Non-pigmented ciliary epithelial cell (primary cell): ENCODE measurements at regions not wholly inside any gene's neighbourhood (a gene's known extent, or its start where the extent isn't known, plus 50 kb on each side); places are given as distances from the start of the nearest gene placed in this dataset.

Source experiments
- DNase-seq: peaks from one replicate; pipeline ENCODE4 v3.0.0-alpha.2; 2010; ENCODE audit warnings: low read depth

DNA sequence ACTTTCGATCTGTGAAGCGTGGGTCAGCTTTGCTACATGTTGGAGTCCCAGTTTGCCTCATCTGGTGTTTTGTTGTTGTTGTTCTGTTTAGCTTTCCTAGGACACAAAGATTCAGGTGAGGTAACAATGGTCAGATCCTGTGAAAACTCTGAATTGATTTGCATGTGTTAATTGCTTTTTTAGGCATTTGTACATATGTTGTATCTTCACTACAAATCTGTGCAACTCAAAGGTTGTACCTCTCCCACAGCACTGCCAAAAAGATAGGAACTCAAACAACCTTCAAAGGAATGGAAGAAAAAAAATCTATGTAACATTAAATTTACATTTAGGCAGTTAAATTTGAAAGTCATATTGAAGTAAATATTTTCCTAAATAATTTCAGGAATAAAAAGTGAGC, 518.5 kb upstream of the TENM4 start:
- no peak for DNase-seq

DNA sequence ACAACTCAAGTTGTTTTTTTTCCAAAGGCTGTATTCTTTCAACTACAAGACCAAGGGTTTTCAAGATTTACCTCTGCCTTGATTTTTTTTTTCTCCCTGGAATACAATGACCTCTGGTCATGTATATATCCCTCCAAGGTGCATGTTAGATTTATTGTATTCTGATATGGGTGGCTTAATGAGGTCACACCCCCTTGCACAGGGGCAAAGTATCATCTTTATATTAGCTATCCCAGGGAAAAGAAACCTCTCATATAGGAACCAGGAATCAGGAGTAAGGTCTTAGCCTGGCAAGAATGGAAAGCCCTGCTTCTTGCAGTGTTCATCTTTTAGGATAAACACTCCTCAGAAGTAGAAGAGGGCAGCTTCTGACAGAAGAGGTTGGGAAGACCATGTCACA, 516.9 kb upstream of the TENM4 start:
- no peak for DNase-seq

DNA sequence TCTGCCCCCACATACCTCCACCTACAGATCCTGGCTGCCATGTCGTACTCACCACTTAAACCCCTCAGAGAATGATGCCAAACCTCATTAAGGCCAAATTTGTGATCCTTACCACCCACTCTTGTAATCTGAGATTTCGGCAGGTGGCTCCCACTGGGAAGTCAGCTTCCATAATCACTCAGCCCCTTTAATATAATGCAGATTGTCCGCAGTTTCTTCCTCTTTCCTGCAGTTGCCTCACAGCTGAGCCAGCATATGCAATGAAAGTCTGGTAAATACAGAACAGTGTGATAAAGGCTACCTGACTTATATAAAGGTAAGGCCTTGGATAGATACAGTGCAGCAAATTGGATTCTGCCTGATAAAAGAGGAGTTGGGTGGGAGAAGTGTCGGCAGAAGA, 515.2 kb upstream of the TENM4 start:
- DNase-seq: no peak

DNA sequence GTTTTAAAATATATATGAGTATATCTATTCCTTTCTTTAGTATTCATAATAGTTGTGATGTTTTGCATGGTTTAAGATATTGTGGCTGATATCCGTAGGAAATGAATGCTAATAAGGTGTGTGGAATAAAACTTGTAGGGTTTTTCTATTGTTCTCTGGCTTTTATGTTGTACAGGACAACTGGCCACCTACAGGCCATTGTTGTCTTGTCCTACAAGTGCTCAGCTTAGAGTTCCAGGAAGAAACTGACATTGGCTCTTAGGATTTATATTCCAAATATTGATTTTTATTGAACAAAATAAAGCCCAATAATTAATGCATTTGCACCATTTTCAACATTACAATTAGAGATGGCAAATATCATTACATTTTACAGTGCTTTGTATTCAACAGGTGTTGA, 512.8 kb upstream of the TENM4 start:
- DNase-seq: no peak

DNA sequence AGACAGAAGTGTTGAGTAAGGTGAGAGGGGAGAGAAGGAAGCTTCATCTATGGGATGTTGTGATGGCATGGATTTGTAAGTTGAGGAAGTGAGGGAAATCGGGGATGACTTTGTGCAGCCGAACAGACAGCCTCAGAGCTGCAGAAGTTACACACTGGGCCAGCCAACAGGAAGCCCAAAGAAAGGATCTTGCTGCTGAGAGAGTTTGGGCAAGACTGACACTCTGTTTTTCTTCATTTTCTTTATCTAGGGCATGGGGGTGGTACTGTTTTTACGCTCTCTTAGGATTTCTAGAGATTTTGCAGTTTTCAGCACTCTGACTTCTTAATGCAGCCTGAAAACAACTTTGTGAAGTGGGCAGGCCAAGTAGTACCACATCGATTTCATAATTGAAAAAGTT, 509.9 kb upstream of the TENM4 start:
- DNase-seq: no peak

DNA sequence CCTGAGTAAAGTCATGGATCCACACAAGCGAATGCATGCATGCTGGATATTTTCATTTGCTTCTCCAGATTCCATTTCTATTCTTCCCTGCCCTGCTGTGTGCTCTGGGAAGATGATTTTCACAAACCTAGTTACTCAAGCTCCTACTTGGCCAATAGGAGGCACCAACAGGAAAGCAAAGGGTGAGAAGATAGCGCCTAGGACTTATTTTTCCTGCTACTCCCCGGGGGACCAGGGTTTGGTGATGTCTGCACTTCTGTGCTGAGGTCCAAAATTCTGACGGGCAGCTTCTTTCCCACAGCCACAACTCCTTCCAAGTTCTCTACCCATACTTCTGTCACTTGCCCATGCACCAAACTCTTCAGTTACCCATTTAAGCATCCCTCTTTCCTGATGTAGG, 509.3 kb upstream of the TENM4 start:
- no peak for DNase-seq

DNA sequence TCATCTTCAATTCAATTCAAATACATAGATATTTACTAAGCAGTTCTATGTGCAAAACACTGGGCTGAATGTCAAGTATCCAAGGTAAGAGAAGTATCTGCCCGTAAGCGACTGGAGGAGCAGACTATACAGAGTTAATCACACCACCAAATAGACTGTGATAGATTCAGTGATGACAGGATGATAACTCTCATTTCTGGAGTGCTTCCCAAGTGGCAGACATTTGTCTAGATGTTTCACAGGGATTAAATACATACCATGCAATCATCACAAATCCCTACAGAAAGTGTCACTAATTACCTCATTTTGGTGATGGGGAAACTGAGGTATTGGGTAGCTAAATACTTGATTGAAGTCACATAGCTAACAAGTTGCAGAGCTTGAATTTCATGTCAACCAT, 508.7 kb upstream of the TENM4 start:
- DNase-seq: no peak

DNA sequence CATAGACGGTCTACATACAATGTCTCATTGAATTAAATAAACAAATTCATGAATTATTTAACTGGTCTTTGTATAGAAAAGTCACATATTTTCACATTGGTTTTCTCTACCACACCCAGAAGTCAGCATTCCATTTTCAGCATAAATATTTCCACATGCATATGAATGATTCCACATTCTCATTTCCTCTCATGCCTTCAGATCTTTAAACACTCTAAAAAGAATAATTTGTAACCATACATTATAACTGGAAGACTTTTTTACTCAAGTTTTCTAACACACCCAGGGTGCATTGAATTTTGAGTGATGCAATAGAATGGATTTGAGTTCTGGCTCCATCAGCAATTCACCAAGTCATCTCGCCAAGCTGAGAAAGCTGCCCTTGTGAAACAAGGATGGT, 501.8 kb upstream of the TENM4 start:
- DNase-seq: no peak

DNA sequence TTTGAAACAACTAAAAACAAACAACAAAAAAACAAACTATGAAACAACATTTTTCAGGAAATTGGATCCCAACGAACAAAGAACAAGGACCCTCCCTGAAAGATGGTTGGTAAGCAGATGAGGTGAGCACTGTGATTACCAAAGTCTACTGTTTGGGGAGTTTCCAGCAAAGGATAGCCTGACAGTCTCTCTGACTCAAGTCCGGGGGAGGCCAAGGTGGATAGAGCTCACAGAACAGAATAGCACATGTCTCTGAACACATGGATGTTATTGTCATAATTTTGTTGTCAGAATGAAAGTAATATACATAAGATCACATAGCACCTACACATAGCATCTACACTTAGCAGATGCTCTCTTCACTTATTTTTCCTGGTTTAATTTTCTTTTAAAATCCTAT, 501.3 kb upstream of the TENM4 start:
- DNase-seq: no peak

DNA sequence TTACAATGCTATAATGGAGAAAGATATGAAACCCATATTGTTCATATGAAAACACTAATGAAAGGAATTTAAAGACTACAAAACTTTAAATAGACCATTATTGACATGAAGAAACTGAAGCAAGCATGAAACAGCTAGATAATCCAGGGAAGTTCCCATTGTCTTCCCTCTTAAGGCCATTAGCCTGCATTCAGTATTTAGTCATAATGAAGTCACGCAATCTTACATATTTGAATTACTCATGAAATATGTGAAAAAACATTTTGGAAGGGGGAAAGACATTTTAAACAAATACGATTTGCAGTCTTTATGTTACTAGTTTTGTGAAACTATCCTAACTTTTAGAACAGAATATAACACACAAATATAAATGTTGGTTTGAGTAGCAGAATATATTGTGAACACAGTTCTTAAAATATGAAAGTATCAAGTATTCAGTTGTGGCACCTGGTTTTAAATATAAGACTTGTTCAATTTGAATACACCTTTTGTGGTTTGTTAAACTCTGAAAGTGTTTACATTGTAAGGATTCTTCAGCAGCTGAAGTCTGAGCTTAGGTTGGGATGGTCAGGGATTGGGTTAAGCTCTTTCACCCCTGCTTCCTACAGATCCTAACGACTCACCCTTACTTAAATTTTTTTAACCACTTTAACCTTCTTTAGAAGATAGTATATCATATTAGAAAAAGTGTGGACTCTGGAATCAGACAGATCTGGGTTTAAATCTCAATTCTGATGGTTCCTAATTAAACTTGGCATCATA, 500.3 kb upstream of the TENM4 start:
- DNase-seq: peak; percentile 1

DNA sequence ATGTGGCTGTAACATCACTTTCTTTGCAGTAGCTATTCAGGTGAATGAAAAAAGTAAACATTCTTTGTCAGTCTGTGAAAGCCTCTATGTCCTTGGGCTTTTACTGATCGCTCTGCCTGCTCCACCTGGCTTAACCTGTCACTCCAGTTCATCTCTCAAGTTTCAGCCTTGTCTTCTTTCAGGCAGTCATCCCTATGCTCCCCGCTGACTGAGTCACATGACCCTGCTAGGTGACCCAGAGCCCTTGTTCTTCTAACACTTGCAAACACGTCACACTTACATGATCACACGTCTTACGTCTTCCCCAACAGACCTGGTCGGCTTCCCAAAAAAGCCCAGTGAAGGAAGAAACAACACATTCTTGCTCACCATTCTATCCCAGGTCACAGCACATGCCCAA, 499.3 kb upstream of the TENM4 start:
- no peak for DNase-seq

DNA sequence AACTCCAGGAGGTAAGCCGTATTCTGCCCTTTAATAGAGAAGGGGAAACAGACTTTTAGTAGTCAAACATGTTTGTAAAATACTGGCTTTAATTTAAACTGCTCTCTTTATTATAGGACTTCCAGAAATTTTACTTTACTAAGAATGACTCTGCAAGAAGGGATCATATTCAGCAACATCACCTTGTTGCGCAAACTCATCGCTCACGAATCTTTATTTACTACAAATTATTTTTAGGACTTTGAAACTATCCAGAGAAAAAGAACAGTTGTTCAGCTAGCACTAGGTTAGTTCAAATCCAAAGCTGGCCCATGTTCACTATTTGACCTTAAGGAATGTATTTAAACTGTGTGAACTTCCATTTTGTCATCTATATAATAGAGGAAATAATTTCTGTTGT, 498.3 kb upstream of the TENM4 start:
- no peak for DNase-seq

DNA sequence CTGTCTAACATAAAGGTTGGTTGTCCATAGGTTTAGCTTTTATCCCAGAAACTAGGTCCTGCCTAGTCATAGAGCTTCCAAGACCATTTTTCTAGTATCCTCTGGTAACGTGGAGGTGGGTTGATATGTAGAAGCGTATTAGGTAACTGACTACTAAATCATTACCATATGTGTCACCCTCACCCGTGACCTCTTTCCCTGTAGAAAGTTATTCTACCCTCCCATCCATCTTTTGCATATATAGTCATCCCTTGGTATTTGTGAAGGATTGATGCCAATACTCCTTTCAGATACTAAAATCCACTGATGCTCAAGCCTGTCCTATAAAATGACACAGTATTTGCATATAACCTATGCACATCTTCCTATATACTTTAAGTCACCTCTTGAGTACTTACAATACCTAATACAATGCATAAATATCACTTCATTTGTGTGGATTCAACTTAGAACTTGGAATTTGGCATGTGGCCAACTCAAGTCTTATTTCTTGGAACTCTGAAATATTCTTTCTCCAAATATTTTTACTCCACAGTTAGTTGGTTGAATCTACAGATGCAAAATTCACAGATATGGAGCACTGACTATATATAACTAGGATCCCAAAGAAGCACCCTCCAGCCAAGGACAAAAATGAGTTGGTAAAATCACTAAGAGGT, 497.0 kb upstream of the TENM4 start:
- DNase-seq: no peak

DNA sequence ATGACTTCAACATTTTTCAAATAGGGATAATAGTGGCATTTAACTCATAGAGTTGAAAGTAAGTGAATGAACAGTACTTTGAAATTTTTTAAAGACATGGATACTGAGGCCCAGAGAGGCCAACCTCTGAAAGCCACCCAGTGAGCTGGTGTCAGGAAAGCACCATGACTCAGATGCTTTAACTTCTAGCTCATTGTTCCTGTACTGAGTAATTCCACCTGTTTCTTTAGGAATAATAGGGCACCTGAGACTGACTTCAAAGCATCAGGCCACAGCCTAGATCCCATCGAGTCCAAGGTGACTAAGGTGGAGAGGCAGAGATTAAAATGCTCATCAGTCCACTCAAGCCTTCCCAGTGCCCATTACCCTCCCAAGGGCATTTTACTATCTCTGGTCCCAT, 491.8 kb upstream of the TENM4 start:
- DNase-seq: no peak

DNA sequence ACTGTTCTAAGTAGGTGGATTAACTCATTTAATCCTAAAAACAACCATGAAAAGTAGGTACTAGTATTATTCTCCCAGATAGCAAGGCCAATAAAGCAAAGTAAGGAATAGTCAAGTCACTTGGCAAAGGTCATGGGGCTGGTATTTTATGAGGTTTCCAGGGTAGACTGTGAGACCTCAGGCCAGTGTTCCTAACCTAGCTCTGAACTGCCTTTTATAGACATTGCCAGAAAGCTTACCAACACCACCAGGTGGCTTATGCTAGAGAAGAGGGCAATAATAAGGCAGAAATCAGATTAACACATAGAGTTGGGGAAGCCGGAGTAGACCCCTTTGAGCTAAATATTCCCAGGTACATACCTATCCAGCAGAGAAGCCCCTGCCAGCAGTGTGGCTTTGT, 490.9 kb upstream of the TENM4 start:
- DNase-seq: no peak

DNA sequence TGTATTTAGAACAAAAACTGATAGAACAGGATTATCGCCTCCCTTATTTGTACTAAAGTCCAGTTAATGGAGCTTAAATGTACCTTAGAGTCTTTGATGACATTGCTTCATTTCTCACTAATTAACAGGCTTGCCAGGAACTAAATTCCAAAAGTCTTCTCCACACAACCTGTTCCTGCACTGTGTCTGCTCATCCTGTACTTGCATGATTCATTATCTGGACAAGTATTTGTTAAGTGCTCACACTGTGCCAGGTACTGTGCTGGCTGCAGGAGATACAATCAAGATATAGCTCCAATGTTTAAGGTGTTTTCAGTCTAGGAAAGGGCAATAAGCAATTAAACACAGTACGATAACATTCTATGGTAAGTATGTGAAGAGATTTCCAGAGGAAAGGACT, 485.9 kb upstream of the TENM4 start:
- no peak for DNase-seq

DNA sequence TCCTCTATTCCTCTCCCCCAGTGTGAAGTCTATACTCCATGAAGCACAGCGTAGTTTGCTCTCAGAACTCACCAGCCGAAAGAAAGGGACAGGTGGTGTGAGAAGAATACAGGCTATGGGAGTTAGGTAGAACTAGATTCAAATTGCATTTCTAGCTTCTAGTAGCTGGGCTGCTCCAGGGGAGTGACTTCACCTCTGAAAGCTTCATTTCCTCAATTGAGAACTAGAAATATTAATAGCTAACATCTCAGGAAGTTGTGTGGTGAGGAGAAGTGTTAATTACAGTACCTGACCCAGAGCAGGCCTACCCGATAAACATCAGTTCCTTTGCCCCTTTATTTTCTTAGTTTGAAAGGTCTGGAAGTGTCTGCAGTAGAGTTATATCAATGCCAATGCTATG, 484.7 kb upstream of the TENM4 start:
- no peak for DNase-seq

DNA sequence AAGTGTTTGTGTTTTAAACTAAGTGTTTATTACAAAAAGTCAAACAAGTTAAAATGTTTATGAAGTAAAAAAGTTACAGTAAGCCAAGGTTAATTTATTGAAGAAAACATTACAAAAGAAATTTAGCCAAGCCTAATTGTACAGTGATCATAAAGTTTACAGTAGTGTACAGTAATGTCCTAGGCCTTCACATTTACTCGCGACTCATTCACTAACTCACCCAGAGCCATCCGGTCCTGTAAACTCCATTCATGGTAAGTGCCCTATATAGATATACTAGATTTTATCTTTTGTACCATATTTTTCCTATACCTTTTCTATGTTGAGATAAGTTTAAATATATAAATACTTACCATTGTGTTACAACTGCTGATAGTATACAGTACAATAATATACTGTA, 481.8 kb upstream of the TENM4 start:
- DNase-seq: no peak

DNA sequence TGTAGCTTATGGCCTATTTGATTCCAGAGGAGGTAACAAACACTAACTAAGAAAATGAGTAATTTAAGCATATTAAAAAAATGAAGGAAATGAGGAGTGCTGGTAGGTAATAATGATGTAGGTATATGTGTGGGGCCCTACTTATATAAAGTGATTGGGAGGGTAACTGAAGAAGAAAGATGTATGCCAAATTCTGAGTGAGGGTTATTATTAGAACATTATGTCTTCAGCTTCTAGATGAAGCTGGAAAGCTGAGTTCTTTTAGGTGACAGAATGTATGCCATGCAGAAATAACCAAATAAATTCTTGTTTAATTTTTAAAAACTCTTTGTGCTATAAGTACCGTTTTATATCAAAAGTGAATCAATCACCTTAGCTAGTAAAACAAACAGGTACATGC, 479.6 kb upstream of the TENM4 start:
- no peak for DNase-seq

DNA sequence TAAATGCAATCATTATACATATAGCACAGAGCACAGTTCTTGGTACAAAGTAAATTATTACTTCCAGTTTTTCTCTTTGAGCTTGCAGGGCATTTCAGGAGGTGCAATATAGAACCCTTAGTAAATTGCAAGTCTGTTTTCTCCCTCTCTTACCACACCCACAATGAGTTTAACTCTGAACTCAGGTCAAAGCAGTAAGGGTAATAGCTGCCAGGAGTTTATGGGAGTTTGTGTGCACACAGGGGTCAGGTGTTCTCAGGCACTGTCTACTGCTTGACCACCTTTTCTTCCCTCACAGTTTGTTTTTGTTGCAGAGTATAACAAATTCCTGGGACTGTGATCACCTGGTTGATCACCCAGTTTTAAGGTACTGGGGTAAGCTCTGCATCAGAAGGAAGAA, 478.5 kb upstream of the TENM4 start:
- DNase-seq: no peak

DNA sequence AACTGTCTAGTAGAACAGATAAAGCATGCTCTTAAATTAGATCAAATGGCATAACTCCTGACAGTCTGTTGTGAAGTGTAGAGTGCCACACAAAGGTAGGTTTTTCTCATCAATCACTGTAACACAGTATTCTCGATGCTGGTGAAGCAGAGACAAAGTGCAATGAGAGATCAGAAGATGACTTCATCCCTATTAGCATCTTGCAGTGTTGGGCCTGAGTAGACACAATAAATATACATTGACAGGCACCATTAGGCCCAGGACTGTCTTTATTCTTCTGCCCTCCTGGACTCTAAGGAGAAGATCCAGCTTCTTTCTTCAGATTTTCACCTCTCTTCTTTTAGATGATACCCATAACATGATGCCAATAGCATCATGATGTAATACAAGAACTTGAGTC, 478.0 kb upstream of the TENM4 start:
- no peak for DNase-seq

DNA sequence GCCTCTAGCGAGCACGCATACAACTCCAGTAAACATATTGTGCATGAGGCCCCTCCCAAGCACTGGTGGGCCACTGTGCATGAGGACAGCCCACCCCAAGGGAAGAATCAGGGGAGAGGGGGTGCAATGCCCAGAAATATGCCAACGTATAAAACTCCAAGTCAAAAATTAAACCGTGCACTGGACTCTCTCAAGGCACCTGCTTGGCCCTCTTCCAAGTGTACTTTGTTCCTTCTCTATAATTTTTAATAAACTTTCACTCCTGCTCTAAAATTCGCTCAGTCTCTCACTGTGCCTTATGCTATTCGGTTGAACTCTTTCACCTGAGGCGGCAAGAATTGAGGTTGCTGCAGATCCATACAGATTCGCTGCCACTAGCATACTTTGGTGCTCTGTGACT, 465.3 kb upstream of the TENM4 start:
- no peak for DNase-seq

DNA sequence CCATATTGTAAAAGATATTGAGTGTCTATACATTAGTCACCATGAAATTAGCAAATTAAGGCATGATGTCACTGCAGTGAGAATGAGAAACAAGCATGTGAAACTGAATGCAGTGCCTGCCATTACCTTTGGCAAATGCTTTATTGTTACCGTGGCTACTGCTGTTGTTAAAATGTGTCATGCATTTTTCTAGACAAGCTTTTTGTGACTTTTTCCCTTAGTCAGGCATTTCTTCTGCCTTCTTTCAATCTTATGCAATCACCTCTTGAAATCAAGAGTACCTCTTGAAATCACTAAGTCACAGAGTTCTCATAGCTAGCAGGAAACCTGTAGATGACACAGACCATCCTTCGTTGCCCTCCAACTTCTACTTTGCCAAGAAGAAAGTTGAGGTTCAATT, 461.7 kb upstream of the TENM4 start:
- peak; percentile 3 for DNase-seq

DNA sequence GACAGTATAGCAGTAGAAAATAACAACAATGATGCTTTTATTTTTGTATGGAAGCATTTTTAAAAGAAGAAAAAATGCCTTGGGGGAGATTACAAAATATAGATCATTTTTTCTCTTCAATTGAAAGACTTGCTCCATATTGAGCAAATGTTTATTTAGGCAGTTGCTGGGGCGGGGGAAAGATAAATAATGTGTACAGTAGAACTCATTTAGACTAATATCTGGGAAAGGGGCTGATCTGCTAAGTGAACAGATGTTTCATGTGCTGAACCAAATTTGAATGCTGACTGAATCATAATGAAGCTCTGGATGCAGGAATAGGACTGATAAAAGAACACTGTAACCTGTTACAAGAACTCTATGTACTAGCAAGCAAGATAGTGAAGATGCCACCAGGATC, 457.1 kb upstream of the TENM4 start:
- DNase-seq: no peak
